ENCODE measurements at regions not wholly inside any gene's neighbourhood (a gene's known extent, or its start where the extent isn't known, plus 50 kb on each side); places are given as distances from the start of the nearest gene placed in this dataset.

DNA sequence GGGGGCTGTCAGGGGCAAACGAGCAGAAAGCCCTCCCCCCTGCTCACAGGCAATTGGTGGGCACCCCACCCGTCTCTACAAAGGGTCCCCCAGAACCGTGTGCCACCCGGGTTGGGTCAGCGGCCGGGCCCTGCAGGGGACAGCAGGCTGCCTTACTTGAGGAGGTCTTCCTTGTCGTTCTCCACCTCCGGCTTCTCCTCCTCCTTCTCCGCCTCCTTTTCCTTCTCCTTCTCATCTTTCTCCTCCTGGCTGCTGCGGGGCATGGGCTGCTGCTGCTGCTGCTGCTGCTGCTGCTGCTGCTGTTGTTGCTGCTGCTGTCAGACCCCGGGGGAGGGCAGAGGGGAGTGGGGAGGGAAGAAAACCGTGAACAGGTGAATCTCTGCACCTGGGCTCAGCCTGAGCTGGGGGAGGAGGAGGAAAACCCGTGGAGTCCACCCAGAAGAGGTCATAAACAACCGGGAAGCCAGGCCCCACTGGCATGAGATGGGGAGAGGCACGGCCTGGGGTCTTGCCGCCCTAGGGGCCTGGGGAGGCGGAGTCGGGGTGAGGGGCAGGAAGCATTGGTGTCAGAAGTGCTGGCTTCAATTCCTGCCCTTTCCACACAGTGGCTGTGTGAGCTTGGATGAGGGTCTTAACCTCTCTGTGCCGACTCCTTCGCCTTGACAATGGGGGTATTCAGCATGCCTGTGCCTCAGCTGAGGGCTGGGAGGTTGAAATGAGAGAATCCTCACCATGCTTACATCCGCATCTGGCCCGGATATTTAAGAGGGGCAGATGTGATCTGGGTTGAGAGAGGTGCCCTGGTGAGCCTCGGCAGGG is 107.6 kb downstream of the RFLNA start:
- Histone ChIP-seq H3K79me1 (ENCODE audit: low read depth in 1 of 2, low read length in 2 of 2) (peaks cover 21 to 80% of the 10 kb centered on the region in 2 experiments; a peak in 3 of 4 replicates), H3K56ac (ENCODE audit: extremely low read depth, insufficient read depth, low read length) (no peak overlapping the region), H3K4me2 (ENCODE audit: low read depth, low read length) (no peak overlapping the region), H3K9me3 (ENCODE audit: control insufficient read depth, insufficient read depth, low read length) (no peaks in the 10 kb centered on the region), H2BK20ac (ENCODE audit: low read depth, low read length) (no peak overlapping the region), H3K4me1 (ENCODE audit: control insufficient read depth, insufficient read depth, low read length) (no peaks in the 10 kb centered on the region), H2BK120ac (ENCODE audit: low read depth, low read length) (no peak overlapping the region), H3K27me3 (ENCODE audit: control insufficient read depth, insufficient read depth, low read length) (no peaks in the 10 kb centered on the region), H2AK9ac (replicated peaks; ENCODE audit: low read depth, low read length, poor library complexity) (no peak overlapping the region), H3K14ac (replicated peaks; ENCODE audit: low read depth, low read length) (no peak overlapping the region), H3K9me1 (ENCODE audit: insufficient read depth, low read length) (0 out of 2 replicates have a peak, but pooled peaks cover 4% of the 10 kb centered on the region), H2AFZ (replicated peaks; ENCODE audit: low read length, poor library complexity) (no peak overlapping the region), H3K4ac (ENCODE audit: low read depth, low read length) (no peak overlapping the region), H2BK15ac (ENCODE audit: low read depth, low read length) (no peak overlapping the region), H3K23ac (ENCODE audit: low read depth, low read length) (no peak overlapping the region), H2BK5ac (ENCODE audit: low read depth, low read length, poor library complexity, severe bottlenecking) (no peak overlapping the region), H3K36me3 (ENCODE audit: control insufficient read depth, insufficient read depth, low read length) (peaks cover 34% of the 10 kb centered on the region), H3K27ac (ENCODE audit: insufficient read depth, low read length) (no peak overlapping the region), H4K91ac (ENCODE audit: insufficient read depth, low read depth, low read length) (no peak overlapping the region), H2AK5ac (ENCODE audit: low read depth, low read length) (no peak overlapping the region; the same call in 1 of the 2 replicates), H4K20me1 (ENCODE audit: insufficient read depth, low read length) (peaks cover 34% of the 10 kb centered on the region), H3K4me3 (ENCODE audit: insufficient read depth, low read depth, low read length) (no peak overlapping the region), H3K9ac (ENCODE audit: low read depth, low read length) (no peak overlapping the region), H3K18ac (ENCODE audit: low read depth, low read length) (no peak overlapping the region), H4K5ac (ENCODE audit: low read depth, low read length) (no peak overlapping the region), H4K8ac (ENCODE audit: low read depth in 2 of 2, low read length in 2 of 2) (no peak overlapping the region)
- in situ Hi-C loops (cut with MboI; ENCODE audit: low sequenced_read_pairs), result no loop called here
- ChIA-PET CTCF (no interaction called here), POLR2A (ENCODE audit: unreplicated experiment) (no interaction called here)
- BruUV-seq (replicated peaks), result no TSS peak
- dilution Hi-C loops (cut with HindIII; ENCODE audit: low sequenced_read_pairs, unreplicated experiment), result no loop called here
- WGBS, 2 experiments (ENCODE audit: extremely low coverage in 2 of 2, insufficient read length in 1 of 2), result 63% methylated on average over 4 of the region's 23 CpGs; no CpG with 5 or more reads in 1 of the 2 experiments
- no peak for ATAC-seq (ENCODE audit: low read depth)
- no peak for TF ChIP-seq POLR2A (IDR thresholded peaks at IDR 0.05; ENCODE audit: low read depth, low read length)
- TF ChIP-seq BHLHE40 (IDR thresholded peaks at IDR 0.05; ENCODE audit: low read depth, low read length), result no peak
- TF ChIP-seq MAZ (IDR thresholded peaks at IDR 0.05; ENCODE audit: borderline replicate concordance, low read depth, low read length), result no peak
- no peak for TF ChIP-seq MAFK (IDR thresholded peaks at IDR 0.05; ENCODE audit: low read depth, low read length)
- TF ChIP-seq, protein P1, sequence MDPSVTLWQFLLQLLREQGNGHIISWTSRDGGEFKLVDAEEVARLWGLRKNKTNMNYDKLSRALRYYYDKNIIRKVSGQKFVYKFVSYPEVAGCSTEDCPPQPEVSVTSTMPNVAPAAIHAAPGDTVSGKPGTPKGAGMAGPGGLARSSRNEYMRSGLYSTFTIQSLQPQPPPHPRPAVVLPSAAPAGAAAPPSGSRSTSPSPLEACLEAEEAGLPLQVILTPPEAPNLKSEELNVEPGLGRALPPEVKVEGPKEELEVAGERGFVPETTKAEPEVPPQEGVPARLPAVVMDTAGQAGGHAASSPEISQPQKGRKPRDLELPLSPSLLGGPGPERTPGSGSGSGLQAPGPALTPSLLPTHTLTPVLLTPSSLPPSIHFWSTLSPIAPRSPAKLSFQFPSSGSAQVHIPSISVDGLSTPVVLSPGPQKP (IDR thresholded peaks at IDR 0.05; ENCODE audit: borderline replicate concordance, low read depth, low read length), result no peak
- no peak for TF ChIP-seq CEBPB (IDR thresholded peaks at IDR 0.05; ENCODE audit: low read depth, low read length)
- no peak for TF ChIP-seq RAD21 (IDR thresholded peaks at IDR 0.05; ENCODE audit: low read length)
- TF ChIP-seq CTCF (conservative IDR thresholded peaks at IDR 0.05; ENCODE audit: low read depth, low read length), result no peak
- TF ChIP-seq FOS (IDR thresholded peaks at IDR 0.05; ENCODE audit: low read depth, low read length), result no peak
- DNase-seq, result no peak
- intact Hi-C loops (cut with micrococcal nuclease), result no loop called here

Data from IMR-90 (cell line).